ENCODE measurements at regions not wholly inside any gene's neighbourhood (a gene's known extent, or its start where the extent isn't known, plus 50 kb on each side); places are given as distances from the start of the nearest gene placed in this dataset.

DNA sequence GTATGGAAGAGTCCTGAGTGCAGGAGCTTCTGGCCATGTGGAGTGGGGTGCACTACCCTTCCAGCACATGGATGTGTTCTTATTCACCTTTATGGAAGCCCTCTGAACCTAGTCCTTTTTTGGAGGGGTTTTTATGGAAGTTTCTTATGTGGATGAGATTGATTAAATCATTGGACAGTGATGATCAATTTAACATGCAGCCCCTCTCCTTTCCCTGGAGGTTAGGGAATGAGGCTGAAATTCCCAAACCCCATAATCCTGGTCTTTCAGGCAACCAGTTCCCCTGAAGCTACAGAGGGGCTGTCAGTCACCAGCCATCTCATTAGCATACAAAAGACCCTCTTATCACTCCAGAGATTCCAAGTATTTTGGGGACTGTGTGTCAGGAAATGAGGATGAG, 183.9 kb upstream of the MAP3K7 start:
- Mint-ChIP-seq H3K9me3 (ENCODE audit: unreplicated experiment) (no peaks in the 10 kb centered on the region), H3K4me1 (ENCODE audit: unreplicated experiment) (no peaks in the 10 kb centered on the region), H3K27ac (ENCODE audit: unreplicated experiment) (no peak overlapping the region), H3K27me3 (ENCODE audit: unreplicated experiment) (peaks cover 16% of the 10 kb centered on the region), H3K4me3 (ENCODE audit: unreplicated experiment) (no peak overlapping the region), H3K36me3 (ENCODE audit: unreplicated experiment) (no peaks in the 10 kb centered on the region)
- DNase-seq (ENCODE audit: extremely low spot score, unreplicated experiment): no peak
- TF ChIP-seq, protein P1, sequence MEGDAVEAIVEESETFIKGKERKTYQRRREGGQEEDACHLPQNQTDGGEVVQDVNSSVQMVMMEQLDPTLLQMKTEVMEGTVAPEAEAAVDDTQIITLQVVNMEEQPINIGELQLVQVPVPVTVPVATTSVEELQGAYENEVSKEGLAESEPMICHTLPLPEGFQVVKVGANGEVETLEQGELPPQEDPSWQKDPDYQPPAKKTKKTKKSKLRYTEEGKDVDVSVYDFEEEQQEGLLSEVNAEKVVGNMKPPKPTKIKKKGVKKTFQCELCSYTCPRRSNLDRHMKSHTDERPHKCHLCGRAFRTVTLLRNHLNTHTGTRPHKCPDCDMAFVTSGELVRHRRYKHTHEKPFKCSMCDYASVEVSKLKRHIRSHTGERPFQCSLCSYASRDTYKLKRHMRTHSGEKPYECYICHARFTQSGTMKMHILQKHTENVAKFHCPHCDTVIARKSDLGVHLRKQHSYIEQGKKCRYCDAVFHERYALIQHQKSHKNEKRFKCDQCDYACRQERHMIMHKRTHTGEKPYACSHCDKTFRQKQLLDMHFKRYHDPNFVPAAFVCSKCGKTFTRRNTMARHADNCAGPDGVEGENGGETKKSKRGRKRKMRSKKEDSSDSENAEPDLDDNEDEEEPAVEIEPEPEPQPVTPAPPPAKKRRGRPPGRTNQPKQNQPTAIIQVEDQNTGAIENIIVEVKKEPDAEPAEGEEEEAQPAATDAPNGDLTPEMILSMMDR (IDR thresholded peaks at IDR 0.05): no peak

DNA sequence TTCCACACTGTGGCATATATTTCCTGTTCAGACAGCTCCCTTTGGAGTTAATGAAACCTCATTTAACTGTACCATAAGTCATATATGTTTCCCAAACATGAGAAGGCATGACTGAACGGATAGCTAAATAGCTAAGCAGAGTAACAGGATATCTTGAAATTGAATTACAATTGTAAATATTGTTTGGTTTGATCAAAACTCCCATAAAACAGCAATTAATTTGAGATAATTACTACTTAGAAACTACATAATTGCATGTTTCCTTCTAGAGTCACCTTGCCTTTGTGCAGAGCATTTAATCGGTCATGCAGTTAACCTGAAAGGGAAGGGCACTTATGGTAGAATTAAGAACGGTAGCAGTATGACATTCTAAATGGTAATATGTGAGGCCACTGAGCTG, 179.0 kb upstream of the MAP3K7 start:
- TF ChIP-seq, protein P1 (IDR thresholded peaks at IDR 0.05): no peak
- no peaks in the 10 kb centered on the region for H3K9me3 Mint-ChIP-seq (ENCODE audit: unreplicated experiment)
- no peaks in the 10 kb centered on the region for H3K4me1 Mint-ChIP-seq (ENCODE audit: unreplicated experiment)
- H3K4me3 Mint-ChIP-seq (ENCODE audit: unreplicated experiment): no peak overlapping the region
- no peak overlapping the region for H3K27ac Mint-ChIP-seq (ENCODE audit: unreplicated experiment)
- H3K27me3 Mint-ChIP-seq (ENCODE audit: unreplicated experiment): no peaks in the 10 kb centered on the region
- H3K36me3 Mint-ChIP-seq (ENCODE audit: unreplicated experiment): no peaks in the 10 kb centered on the region
- no peak for DNase-seq (ENCODE audit: extremely low spot score, unreplicated experiment)

DNA sequence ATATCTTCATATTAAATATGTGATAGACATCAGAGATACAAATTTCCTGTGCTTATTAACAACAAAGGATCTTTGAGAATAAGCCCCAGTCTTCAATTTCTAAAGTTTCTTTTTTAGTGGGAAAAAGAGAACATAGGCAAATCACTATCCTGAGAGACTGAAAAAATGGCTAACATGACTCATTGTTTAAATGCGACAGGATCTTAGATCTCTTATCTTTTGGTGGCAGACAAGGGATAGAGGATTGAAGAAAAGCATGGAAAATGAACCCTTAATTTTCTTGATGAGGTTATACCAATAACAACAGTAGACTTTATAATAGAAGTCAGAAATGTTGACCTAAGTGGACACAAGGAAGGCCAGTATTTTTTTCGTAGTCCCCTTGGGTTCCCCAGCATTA, 178.6 kb upstream of the MAP3K7 start:
- no peaks in the 10 kb centered on the region for H3K4me1 Mint-ChIP-seq (ENCODE audit: unreplicated experiment)
- H3K9me3 Mint-ChIP-seq (ENCODE audit: unreplicated experiment): no peaks in the 10 kb centered on the region
- no peaks in the 10 kb centered on the region for H3K36me3 Mint-ChIP-seq (ENCODE audit: unreplicated experiment)

DNA sequence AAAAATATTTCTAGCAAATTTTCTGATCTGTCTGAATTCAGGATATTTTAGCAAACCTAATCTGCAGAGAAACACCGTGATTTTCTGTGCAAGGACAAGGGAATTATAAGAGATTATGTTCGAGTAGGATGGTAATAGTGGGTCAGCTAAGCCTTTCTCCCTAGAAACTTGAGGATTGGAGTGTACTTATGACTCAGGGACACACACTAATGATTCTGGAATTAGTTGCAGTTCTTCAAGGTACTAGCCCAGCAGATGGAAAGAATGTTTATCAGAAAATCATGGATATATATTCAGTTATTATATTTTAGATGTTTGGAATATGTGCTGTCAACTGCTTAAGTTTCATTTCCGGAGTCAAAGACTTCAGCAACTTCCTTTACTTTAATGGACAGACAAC, 177.1 kb upstream of the MAP3K7 start:
- no peaks in the 10 kb centered on the region for H3K4me1 Mint-ChIP-seq (ENCODE audit: unreplicated experiment)
- no peak for DNase-seq (ENCODE audit: extremely low spot score, unreplicated experiment)

More for the DNA sequence above, 178.6 kb upstream of the MAP3K7 start:
- no peak overlapping the region for H3K4me3 Mint-ChIP-seq (ENCODE audit: unreplicated experiment)
- DNase-seq (ENCODE audit: extremely low spot score, unreplicated experiment): no peak
- H3K27me3 Mint-ChIP-seq (ENCODE audit: unreplicated experiment): no peaks in the 10 kb centered on the region
- H3K27ac Mint-ChIP-seq (ENCODE audit: unreplicated experiment): no peak overlapping the region
- TF ChIP-seq, protein P1 (IDR thresholded peaks at IDR 0.05): no peak

DNA sequence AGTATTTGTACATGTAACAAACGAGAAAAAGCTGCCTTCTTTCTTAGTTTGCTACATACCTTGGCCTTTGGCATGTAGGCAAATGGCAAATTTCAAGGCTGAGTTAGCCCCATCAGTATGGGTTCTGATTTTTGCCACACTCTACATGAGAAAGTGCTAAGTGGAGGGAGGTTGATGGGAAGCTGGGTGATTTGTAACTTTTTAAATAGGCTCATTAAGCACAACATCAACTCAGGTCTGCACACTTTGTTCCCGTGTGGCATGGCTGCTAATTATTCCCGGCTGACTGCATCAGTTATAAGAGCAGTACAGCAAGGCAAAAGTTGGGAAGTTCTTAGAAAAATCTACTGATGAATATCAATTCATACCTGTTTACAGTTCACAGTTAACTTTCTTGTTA, 172.8 kb upstream of the MAP3K7 start:
- H3K4me3 Mint-ChIP-seq (ENCODE audit: unreplicated experiment): no peak overlapping the region
- TF ChIP-seq, protein P1 (IDR thresholded peaks at IDR 0.05): no peak
- H3K4me1 Mint-ChIP-seq (ENCODE audit: unreplicated experiment): no peaks in the 10 kb centered on the region
- H3K27ac Mint-ChIP-seq (ENCODE audit: unreplicated experiment): no peak overlapping the region
- no peaks in the 10 kb centered on the region for H3K36me3 Mint-ChIP-seq (ENCODE audit: unreplicated experiment)
- no peaks in the 10 kb centered on the region for H3K9me3 Mint-ChIP-seq (ENCODE audit: unreplicated experiment)
- no peaks in the 10 kb centered on the region for H3K27me3 Mint-ChIP-seq (ENCODE audit: unreplicated experiment)
- no peak for DNase-seq (ENCODE audit: extremely low spot score, unreplicated experiment)

More for the DNA sequence above, 177.1 kb upstream of the MAP3K7 start:
- no peak overlapping the region for H3K27ac Mint-ChIP-seq (ENCODE audit: unreplicated experiment)
- TF ChIP-seq, protein P1 (IDR thresholded peaks at IDR 0.05): no peak
- H3K36me3 Mint-ChIP-seq (ENCODE audit: unreplicated experiment): no peaks in the 10 kb centered on the region
- H3K27me3 Mint-ChIP-seq (ENCODE audit: unreplicated experiment): no peaks in the 10 kb centered on the region
- no peaks in the 10 kb centered on the region for H3K9me3 Mint-ChIP-seq (ENCODE audit: unreplicated experiment)
- H3K4me3 Mint-ChIP-seq (ENCODE audit: unreplicated experiment): no peak overlapping the region

All from osteocyte (in vitro differentiated cells).